Astrocyte (in vitro differentiated cells and primary cell): ENCODE measurements at regions not wholly inside any gene's neighbourhood (a gene's known extent, or its start where the extent isn't known, plus 50 kb on each side); places are given as distances from the start of the nearest gene placed in this dataset.

Source experiments
- DNase-seq: peaks from one replicate; pipeline ENCODE4 v3.0.0-alpha.2; 2010; ENCODE audit warnings: low read depth
- FAIRE-seq: peaks from 2 replicates; lab custom pipeline; 2011; peaks lifted over from hg19 to GRCh38; lab: Jason Lieb, UNC
- H2AFZ ChIP-seq: 2 replicates; pipeline ENCODE4 v1.6.0; 2012; ENCODE audit warnings: low read depth, low read length, inconsistent platforms
- H3K27ac ChIP-seq: 2 replicates; pipeline ENCODE4 v1.5.1; 2011; ENCODE audit warnings: low read depth, low read length, inconsistent platforms
- H3K27me3 ChIP-seq: 2 replicates; pipeline ENCODE4 v1.6.0; 2011; ENCODE audit warnings: low read length, inconsistent platforms; ENCODE audit not compliant: insufficient read depth
- H3K36me3 ChIP-seq: 2 replicates; pipeline ENCODE4 v1.5.1; 2011; ENCODE audit warnings: low read length, inconsistent platforms; ENCODE audit not compliant: insufficient read depth
- H3K4me1 ChIP-seq: 2 replicates; pipeline ENCODE4 v1.5.1; 2011; ENCODE audit warnings: low read length, inconsistent platforms; ENCODE audit not compliant: insufficient read depth
- H3K4me2 ChIP-seq: 2 replicates; pipeline ENCODE4 v1.6.0; 2012; ENCODE audit warnings: low read length, inconsistent platforms
- H3K4me3 ChIP-seq: 2 replicates; pipeline ENCODE4 v1.5.1; 2011; ENCODE audit warnings: low read depth, mild to moderate bottlenecking, low read length, inconsistent platforms; ENCODE audit not compliant: insufficient read depth
- H3K79me2 ChIP-seq: 2 replicates; pipeline ENCODE4 v1.6.0; 2012; ENCODE audit warnings: mild to moderate bottlenecking, low read length, inconsistent platforms; ENCODE audit not compliant: insufficient read depth
- H3K9ac ChIP-seq: 2 replicates; pipeline ENCODE4 v1.6.0; 2012; ENCODE audit warnings: mild to moderate bottlenecking, low read length, inconsistent platforms
- H3K9me3 ChIP-seq: 2 replicates; pipeline ENCODE4 v1.5.1; 2012; ENCODE audit warnings: low read depth, mild to moderate bottlenecking, low read length, inconsistent platforms; ENCODE audit not compliant: insufficient read depth
- H4K20me1 ChIP-seq: 2 replicates; pipeline ENCODE4 v1.6.0; 2012; ENCODE audit warnings: low read length, inconsistent platforms; ENCODE audit not compliant: insufficient read depth
- H3K27ac Mint-ChIP-seq: one replicate; pipeline ENCODE4 v1.8.0; 2021; ENCODE audit warnings: mild to moderate bottlenecking, mixed read lengths; ENCODE audit not compliant: unreplicated experiment
- H3K27me3 Mint-ChIP-seq: one replicate; pipeline ENCODE4 v1.8.0; 2021; ENCODE audit warnings: low read depth, mixed read lengths; ENCODE audit not compliant: unreplicated experiment
- H3K36me3 Mint-ChIP-seq: one replicate; pipeline ENCODE4 v1.8.0; 2021; ENCODE audit warnings: low read depth, mixed read lengths; ENCODE audit not compliant: unreplicated experiment
- H3K4me1 Mint-ChIP-seq: one replicate; pipeline ENCODE4 v1.8.0; 2021; ENCODE audit warnings: low read depth, mixed read lengths; ENCODE audit not compliant: unreplicated experiment
- H3K4me3 Mint-ChIP-seq: one replicate; pipeline ENCODE4 v1.8.0; 2021; ENCODE audit warnings: mild to moderate bottlenecking, moderate library complexity, mixed read lengths; ENCODE audit not compliant: unreplicated experiment
- H3K9me3 Mint-ChIP-seq: one replicate; pipeline ENCODE4 v1.8.0; 2021; ENCODE audit warnings: mild to moderate bottlenecking, mixed read lengths; ENCODE audit not compliant: unreplicated experiment
- CTCF ChIP-seq: IDR thresholded peaks from 2 replicates; pipeline ENCODE4 v1.5.1; 2011; ENCODE audit warnings: low read depth, mild to moderate bottlenecking, inconsistent platforms, low read length, moderate library complexity; ENCODE audit not compliant: insufficient read depth
- EZH2 ChIP-seq: IDR thresholded peaks from 2 replicates; pipeline ENCODE4 v1.6.1; 2012; ENCODE audit warnings: mild to moderate bottlenecking, low read length, inconsistent platforms; ENCODE audit not compliant: insufficient read depth

- Histone ChIP-seq H3K9ac (no peak overlapping the region), H3K4me2 (no peak overlapping the region), H3K27me3 (no peaks in the 10 kb centered on the region), H4K20me1 (peaks cover 93% of the 10 kb centered on the region), H3K9me3 (no peaks in the 10 kb centered on the region), H3K27ac (no peak overlapping the region), H3K36me3 (peaks cover 16% of the 10 kb centered on the region), H3K79me2 (peaks cover 22% of the 10 kb centered on the region), H2AFZ (no peak overlapping the region), H3K4me1 (peaks cover 27% of the 10 kb centered on the region), H3K4me3 (no peak overlapping the region)
- Mint-ChIP-seq H3K27ac (no peak overlapping the region), H3K27me3 (no peaks in the 10 kb centered on the region), H3K9me3 (no peaks in the 10 kb centered on the region), H3K4me1 (peaks cover 18% of the 10 kb centered on the region), H3K36me3 (peaks cover 27% of the 10 kb centered on the region), H3K4me3 (no peak overlapping the region)
- FAIRE-seq: no peak
- DNase-seq: no peak
- TF ChIP-seq CTCF: no peak
- no peak for TF ChIP-seq EZH2
Observed at GRCh38 chr12:124397807-124398577, 103.1 kb downstream of the RFLNA start.

GRCh38 chr12:124397399-124397679, 102.4 kb downstream of the RFLNA start:
- H3K27ac ChIP-seq: no peak overlapping the region
- no peak overlapping the region for H2AFZ ChIP-seq
- Mint-ChIP-seq H3K36me3 (peaks cover 26% of the 10 kb centered on the region), H3K27me3 (no peaks in the 10 kb centered on the region), H3K4me1 (peaks cover 18% of the 10 kb centered on the region), H3K27ac (no peak overlapping the region), H3K9me3 (no peaks in the 10 kb centered on the region), H3K4me3 (no peak overlapping the region)
- no peak overlapping the region for H3K4me3 ChIP-seq
- no peak overlapping the region for H3K9ac ChIP-seq
- H4K20me1 ChIP-seq: peaks cover 87% of the 10 kb centered on the region
- no peaks in the 10 kb centered on the region for H3K9me3 ChIP-seq
- DNase-seq (no peak), FAIRE-seq (no peak)
- no peaks in the 10 kb centered on the region for H3K27me3 ChIP-seq
- no peak overlapping the region for H3K4me2 ChIP-seq
- peaks cover 34% of the 10 kb centered on the region for H3K4me1 ChIP-seq
- peaks cover 16% of the 10 kb centered on the region for H3K36me3 ChIP-seq
- peaks cover 20% of the 10 kb centered on the region for H3K79me2 ChIP-seq
- TF ChIP-seq CTCF: no peak
- no peak for TF ChIP-seq EZH2
